Suprapubic skin (tissue), 3 donors: ENCODE measurements at regions not wholly inside any gene's neighbourhood (a gene's known extent, or its start where the extent isn't known, plus 50 kb on each side); places are given as distances from the start of the nearest gene placed in this dataset.

Experiments
- POLR2AphosphoS5 ChIP-seq, 3 donors: sonication (generic); formaldehyde crosslinking; IDR thresholded peaks; one replicate each; pipeline ENCODE4 v1.6.1; 2017; ENCODE audit warnings: antibody characterized with exemption in 3 of 3
- TF ChIP-seq, protein P1 (sequence below), 2 donors: fragments of 200-600 bp in 1 of 2; fragments of 450-650 bp in 1 of 2; sonication (generic) in 1 of 2; IDR thresholded peaks; one replicate each; pipeline ENCODE4 v1.5.1; 2016 to 2019; ENCODE audit warnings: antibody characterized with exemption in 2 of 2, mild to moderate bottlenecking in 1 of 2, moderate library complexity in 1 of 2

DNA sequence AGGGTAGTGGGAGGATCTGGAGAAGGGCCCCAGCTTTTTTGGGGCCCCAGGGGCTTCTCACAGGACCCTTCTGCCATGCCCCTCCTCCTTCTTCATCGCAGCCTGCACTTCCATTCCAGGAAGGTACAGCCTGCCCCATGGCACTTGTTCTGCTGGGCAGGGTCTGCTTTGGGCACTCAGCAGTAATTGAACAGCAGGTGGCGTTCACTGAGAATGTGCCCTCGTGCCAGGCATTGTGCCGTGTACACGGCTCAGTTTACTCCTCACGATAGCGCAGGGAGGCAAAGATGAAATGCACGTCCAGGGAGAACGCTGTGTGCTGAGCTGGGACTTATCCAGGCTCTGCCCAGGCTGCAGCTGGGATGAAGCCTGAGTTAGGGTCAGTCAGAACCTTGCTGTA lies 54.8 kb upstream of the ASB18 start:
- TF ChIP-seq, protein P1, sequence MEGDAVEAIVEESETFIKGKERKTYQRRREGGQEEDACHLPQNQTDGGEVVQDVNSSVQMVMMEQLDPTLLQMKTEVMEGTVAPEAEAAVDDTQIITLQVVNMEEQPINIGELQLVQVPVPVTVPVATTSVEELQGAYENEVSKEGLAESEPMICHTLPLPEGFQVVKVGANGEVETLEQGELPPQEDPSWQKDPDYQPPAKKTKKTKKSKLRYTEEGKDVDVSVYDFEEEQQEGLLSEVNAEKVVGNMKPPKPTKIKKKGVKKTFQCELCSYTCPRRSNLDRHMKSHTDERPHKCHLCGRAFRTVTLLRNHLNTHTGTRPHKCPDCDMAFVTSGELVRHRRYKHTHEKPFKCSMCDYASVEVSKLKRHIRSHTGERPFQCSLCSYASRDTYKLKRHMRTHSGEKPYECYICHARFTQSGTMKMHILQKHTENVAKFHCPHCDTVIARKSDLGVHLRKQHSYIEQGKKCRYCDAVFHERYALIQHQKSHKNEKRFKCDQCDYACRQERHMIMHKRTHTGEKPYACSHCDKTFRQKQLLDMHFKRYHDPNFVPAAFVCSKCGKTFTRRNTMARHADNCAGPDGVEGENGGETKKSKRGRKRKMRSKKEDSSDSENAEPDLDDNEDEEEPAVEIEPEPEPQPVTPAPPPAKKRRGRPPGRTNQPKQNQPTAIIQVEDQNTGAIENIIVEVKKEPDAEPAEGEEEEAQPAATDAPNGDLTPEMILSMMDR (IDR thresholded peaks at IDR 0.05) = no peak
- TF ChIP-seq POLR2AphosphoS5 (IDR thresholded peaks at IDR 0.05) = no peak
